ENCODE measurements at regions not wholly inside any gene's neighbourhood (a gene's known extent, or its start where the extent isn't known, plus 50 kb on each side); places are given as distances from the start of the nearest gene placed in this dataset.
A peak's percentile ranks its signal among the peaks of the same experiment; 100 is the strongest.

DNA sequence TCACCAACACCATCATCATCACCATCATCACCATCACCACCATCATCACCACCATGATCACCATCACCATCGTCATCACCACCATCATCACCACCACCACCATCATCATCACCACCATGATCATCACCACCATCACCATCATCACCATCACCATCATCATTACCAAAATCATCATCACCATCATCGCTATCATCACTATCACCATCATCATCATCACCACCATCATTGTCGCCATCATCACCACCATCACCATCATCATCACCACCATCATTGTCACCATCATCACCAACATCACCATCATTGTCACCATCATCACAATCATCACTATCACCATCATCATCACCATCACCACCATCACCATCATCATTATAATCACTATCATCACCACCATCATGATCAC, 893.5 kb downstream of the TBC1D22A start (continued):
- TF ChIP-seq, protein P1, sequence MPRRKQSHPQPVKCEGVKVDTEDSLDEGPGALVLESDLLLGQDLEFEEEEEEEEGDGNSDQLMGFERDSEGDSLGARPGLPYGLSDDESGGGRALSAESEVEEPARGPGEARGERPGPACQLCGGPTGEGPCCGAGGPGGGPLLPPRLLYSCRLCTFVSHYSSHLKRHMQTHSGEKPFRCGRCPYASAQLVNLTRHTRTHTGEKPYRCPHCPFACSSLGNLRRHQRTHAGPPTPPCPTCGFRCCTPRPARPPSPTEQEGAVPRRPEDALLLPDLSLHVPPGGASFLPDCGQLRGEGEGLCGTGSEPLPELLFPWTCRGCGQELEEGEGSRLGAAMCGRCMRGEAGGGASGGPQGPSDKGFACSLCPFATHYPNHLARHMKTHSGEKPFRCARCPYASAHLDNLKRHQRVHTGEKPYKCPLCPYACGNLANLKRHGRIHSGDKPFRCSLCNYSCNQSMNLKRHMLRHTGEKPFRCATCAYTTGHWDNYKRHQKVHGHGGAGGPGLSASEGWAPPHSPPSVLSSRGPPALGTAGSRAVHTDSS (tag by site-specific recombination; IDR thresholded peaks at IDR 0.05), result peak; percentile 93
- no peak for TF ChIP-seq ZIC2 (tag by site-specific recombination; IDR thresholded peaks at IDR 0.05)
- TF ChIP-seq ZNF521 (tag by site-specific recombination; IDR thresholded peaks at IDR 0.05), result 0 out of 2 replicates have a peak, but pooled peaks have one; percentile 78
- peak; percentile 56; the same call in 1 of the 2 replicates for TF ChIP-seq ZNF658 (tag by site-specific recombination; IDR thresholded peaks at IDR 0.05)
- TF ChIP-seq, protein P2, sequence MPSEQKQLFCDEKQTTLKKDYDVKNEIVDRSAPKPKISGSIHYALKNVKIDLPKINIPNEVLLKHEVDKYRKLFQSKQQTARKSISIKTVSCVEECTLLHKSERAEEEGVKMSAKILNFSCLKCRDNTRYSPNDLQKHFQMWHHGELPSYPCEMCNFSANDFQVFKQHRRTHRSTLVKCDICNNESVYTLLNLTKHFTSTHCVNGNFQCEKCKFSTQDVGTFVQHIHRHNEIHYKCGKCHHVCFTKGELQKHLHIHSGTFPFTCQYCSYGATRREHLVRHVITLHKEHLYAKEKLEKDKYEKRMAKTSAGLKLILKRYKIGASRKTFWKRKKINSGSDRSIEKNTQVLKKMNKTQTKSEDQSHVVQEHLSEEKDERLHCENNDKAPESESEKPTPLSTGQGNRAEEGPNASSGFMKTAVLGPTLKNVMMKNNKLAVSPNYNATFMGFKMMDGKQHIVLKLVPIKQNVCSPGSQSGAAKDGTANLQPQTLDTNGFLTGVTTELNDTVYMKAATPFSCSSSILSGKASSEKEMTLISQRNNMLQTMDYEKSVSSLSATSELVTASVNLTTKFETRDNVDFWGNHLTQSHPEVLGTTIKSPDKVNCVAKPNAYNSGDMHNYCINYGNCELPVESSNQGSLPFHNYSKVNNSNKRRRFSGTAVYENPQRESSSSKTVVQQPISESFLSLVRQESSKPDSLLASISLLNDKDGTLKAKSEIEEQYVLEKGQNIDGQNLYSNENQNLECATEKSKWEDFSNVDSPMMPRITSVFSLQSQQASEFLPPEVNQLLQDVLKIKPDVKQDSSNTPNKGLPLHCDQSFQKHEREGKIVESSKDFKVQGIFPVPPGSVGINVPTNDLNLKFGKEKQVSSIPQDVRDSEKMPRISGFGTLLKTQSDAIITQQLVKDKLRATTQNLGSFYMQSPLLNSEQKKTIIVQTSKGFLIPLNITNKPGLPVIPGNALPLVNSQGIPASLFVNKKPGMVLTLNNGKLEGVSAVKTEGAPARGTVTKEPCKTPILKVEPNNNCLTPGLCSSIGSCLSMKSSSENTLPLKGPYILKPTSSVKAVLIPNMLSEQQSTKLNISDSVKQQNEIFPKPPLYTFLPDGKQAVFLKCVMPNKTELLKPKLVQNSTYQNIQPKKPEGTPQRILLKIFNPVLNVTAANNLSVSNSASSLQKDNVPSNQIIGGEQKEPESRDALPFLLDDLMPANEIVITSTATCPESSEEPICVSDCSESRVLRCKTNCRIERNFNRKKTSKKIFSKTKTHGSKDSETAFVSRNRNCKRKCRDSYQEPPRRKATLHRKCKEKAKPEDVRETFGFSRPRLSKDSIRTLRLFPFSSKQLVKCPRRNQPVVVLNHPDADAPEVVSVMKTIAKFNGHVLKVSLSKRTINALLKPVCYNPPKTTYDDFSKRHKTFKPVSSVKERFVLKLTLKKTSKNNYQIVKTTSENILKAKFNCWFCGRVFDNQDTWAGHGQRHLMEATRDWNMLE (tag by site-specific recombination; conservative IDR thresholded peaks at IDR 0.05; ENCODE audit: low read depth), result no peak

DNA sequence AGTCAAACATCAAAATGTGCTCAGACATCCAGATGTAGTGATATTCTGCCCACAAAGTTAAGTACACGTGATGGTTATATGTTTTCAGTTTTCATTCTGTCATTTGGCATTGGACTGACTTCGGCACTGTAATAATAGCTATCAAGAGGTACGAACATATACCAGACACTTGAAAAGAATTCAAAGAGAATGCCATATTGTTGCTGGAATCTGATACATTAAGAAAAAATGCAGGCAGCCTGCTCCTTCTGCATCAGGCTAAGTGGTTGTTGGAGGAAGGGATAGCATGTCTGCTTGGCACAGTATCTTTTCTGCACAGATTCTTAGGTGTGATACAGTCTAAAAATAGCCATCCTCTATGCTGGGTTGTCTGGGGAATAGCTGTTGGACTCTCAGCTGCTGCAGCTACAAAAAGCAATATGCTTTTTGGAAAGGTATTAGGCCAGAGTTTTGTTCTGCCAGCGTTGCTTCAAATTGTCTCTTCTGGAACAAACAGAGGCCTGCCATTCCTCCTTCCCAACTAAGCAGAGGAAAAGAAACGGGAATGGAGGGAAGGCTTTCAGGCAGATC, 892.6 kb downstream of the TBC1D22A start:
- H3K27ac ChIP-seq (ENCODE audit: extremely low read depth, low read depth, low read length), result no peak overlapping the region
- H3K36me3 ChIP-seq (ENCODE audit: control insufficient read depth in 2 of 2, insufficient read depth in 1 of 2, low read length in 2 of 2), result no peaks in the 10 kb centered on the region
- no peaks in the 10 kb centered on the region for H3K4me1 ChIP-seq (ENCODE audit: control insufficient read depth, insufficient read depth, low read length)
- TF ChIP-seq ZNF121 (tag by site-specific recombination; IDR thresholded peaks at IDR 0.05) (no peak), GLIS1 (tag by site-specific recombination; IDR thresholded peaks at IDR 0.05) (no peak), ZNF335 (tag by site-specific recombination; conservative IDR thresholded peaks at IDR 0.05) (no peak), ZNF404 (tag by site-specific recombination; IDR thresholded peaks at IDR 0.05) (no peak), ZNF785 (tag by site-specific recombination; IDR thresholded peaks at IDR 0.05) (no peak), ZNF155 (tag by site-specific recombination; IDR thresholded peaks at IDR 0.05) (no peak)
- TF ChIP-seq, protein P3, sequence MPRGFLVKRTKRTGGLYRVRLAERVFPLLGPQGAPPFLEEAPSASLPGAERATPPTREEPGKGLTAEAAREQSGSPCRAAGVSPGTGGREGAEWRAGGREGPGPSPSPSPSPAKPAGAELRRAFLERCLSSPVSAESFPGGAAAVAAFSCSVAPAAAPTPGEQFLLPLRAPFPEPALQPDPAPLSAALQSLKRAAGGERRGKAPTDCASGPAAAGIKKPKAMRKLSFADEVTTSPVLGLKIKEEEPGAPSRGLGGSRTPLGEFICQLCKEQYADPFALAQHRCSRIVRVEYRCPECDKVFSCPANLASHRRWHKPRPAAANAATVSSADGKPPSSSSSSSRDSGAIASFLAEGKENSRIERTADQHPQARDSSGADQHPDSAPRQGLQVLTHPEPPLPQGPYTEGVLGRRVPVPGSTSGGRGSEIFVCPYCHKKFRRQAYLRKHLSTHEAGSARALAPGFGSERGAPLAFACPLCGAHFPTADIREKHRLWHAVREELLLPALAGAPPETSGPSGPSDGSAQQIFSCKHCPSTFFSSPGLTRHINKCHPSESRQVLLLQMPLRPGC (tag by site-specific recombination; IDR thresholded peaks at IDR 0.05), result no peak
- H3K9me3 ChIP-seq (ENCODE audit: control insufficient read depth, insufficient read depth, low read depth, low read length), result no peaks in the 10 kb centered on the region
- CTCF ChIA-PET, result no interaction called here
- POLR2A ChIA-PET, result no interaction called here
- H3K4me3 ChIP-seq (ENCODE audit: low read depth, low read length), result no peak overlapping the region

DNA sequence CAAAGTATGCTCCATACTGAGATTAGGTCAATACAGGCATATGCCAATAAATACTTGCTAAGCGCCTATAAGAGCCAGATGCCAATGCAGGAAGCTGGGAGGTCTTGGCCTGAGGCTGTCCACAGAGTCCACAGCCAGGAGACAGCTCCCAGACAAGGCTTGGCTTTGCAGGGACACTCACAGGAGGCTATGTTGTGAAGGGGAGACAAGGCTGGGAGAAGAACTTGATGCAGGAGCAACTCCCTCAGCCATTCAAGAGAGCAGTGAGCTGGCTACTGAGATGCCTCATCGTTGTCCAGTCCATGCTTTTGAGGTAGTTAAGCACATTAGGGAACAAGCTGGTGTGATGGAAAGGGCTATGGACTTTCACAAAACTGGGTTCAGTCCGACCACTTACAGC, 891.5 kb downstream of the TBC1D22A start:
- Histone ChIP-seq H3K4me3 (ENCODE audit: low read depth, low read length) (no peak overlapping the region), H3K9me3 (ENCODE audit: control insufficient read depth, insufficient read depth, low read depth, low read length) (no peaks in the 10 kb centered on the region), H3K4me1 (ENCODE audit: control insufficient read depth, insufficient read depth, low read length) (no peaks in the 10 kb centered on the region), H3K27ac (ENCODE audit: extremely low read depth, low read depth, low read length) (no peak overlapping the region), H3K36me3 (ENCODE audit: control insufficient read depth in 2 of 2, insufficient read depth in 1 of 2, low read length in 2 of 2) (no peaks in the 10 kb centered on the region)
- no peak for TF ChIP-seq MZF1 (tag by site-specific recombination; IDR thresholded peaks at IDR 0.05; ENCODE audit: borderline replicate concordance)
- no peak for TF ChIP-seq REPIN1 (tag by site-specific recombination; IDR thresholded peaks at IDR 0.05; ENCODE audit: low read depth)
- no peak for TF ChIP-seq ZNF514 (tag by site-specific recombination; IDR thresholded peaks at IDR 0.05)
- no peak for TF ChIP-seq ZEB2 (tag by site-specific recombination; IDR thresholded peaks at IDR 0.05)
- TF ChIP-seq ZNF600 (tag by site-specific recombination; IDR thresholded peaks at IDR 0.05), result no peak
- CTCF ChIA-PET, result no interaction called here
- POLR2A ChIA-PET, result no interaction called here
